SKM-1 treated with dmso at 0.1 percent for 144 hours (cell line): ENCODE measurements at regions not wholly inside any gene's neighbourhood (a gene's known extent, or its start where the extent isn't known, plus 50 kb on each side); places are given as distances from the start of the nearest gene placed in this dataset.

Experiments
- DNase-seq: peaks from one replicate; lab custom pipeline; 2025; ENCODE audit not compliant: unreplicated experiment; lab: John Stamatoyannopoulos, UW

GRCh38 chr5:173468821-173469251 is 140.6 kb upstream of the STC2 start:
- DNase-seq = no peak

DNA sequence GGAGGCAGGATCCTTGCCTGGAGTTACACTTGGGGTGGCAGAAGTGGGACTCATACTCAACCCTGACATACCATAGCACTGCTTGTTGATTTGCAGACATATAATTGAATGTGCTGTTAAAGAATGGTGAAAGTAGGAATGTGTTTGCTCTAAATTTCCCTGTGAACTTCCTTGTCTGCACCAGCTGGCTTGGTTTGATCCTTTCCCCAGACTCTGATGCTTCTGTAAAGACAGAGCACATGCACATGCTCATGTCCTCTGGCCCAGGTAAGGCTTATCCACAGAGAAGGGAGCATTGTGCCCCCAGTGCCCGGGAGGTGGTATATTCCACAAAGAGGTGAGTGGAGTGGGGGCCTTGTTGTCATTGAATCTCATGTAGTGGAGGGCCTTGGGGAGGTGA is 138.0 kb upstream of the STC2 start:
- DNase-seq = no peak

DNA sequence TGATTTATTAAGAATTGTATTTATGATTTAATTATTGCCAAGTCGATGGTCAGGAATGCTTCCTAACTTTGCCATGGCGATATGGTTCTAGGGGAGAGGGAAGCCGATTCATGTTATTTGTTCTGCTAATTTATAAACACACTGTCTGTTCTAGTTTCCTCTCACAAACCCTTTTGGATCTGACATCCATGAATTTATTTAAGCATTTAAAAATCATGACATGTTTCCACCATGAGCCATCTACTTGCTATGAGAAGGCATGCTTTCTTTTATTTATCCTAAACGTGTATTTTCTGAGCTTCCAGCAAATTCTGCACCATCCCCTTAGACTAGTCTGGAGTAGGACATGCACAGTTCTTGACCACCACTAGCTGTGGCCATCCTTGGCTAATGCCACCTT is 136.6 kb upstream of the STC2 start:
- DNase-seq = no peak

DNA sequence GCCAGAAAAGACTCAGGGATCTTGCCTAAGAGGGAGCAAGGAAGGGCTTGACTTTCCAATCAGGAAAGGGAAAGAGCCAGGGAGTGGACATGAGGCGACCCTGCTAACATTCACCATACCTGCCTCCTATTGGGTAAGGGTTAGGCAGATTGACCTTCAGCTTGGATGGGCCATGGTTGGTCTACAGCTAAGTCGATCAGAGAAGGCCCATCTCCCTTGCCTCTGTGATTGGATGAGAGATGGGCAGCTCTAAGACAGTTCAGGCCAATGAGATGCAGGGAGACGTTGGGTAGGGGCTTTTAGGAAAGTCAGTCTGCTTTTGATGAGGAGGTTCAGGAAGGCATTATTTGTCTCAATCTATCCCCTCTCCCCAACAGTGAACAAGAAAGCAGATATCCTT is 135.0 kb upstream of the STC2 start:
- no peak for DNase-seq

- no peak for DNase-seq
These were observed 130.8 kb upstream of the STC2 start for GRCh38 chr5:173458828-173459609.

DNA sequence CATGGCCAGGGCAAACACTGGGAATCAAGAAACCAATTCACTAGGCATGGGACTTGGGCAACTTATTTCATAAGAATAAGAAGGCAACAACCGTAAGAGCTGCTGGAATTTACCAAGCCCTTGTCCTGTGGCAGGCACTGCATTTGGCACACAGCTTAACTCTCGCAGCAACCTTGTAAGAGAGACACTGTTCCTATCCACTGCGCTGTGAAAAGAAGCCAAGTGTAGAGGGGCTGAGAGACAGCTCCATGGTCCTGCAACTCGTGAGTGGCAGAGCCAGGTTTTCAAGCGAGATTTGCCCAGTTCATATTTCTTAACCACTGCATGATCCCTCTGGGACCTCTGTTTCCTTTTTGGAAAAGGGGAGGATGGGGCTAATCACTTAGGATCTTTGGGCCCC is 129.3 kb upstream of the STC2 start:
- no peak for DNase-seq

DNA sequence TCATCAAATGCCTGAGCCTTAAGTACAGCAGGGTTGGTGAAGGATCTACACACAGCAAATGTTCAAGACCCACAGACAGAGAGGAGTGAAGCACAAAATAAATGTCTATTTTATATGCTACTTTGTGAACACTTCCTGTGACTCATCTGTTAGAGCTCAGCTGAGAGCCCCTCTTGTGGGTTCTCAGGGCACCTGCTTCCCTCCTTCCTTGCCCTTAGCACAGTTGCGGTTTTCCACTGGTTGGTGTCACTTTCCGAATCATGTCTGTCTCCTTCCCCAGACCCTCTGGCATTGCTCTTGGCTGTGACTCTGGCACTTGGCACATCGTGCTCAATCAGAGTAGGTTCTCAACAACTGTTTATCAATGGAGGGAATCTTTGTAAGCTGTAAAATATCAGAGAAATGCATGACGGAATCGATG is 128.5 kb upstream of the STC2 start:
- no peak for DNase-seq

DNA sequence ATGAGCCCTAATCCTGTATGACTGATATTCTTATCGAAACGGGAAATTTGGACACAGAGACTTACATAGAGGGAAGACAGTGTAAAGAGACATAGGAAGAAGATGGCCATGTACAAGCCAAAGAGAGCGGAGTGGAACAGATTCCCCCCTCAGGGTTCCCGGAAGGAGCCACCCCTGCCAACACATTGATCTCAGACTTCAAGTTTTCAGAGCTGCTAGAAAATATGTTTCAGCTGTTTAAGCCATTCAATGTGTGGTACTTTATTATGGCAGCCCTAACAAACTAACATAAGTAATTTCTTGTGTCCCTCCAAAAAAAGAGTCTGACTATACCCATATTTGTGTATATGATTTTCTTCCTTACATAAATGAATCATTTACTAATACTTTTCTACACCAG is 128.0 kb upstream of the STC2 start:
- DNase-seq = no peak

GRCh38 chr5:173455599-173455957 is 127.4 kb upstream of the STC2 start:
- DNase-seq = no peak

- DNase-seq = no peak
These were observed 126.8 kb upstream of the STC2 start for GRCh38 chr5:173454736-173455598.

GRCh38 chr5:173454361-173454735 is 126.1 kb upstream of the STC2 start:
- DNase-seq = no peak

GRCh38 chr5:173453167-173453566 is 125.0 kb upstream of the STC2 start:
- DNase-seq = no peak

- DNase-seq = peak; percentile 75
These were observed 124.1 kb upstream of the STC2 start for GRCh38 chr5:173452119-173452905.

- no peak for DNase-seq
These were observed 123.4 kb upstream of the STC2 start for GRCh38 chr5:173451651-173452050.

DNA sequence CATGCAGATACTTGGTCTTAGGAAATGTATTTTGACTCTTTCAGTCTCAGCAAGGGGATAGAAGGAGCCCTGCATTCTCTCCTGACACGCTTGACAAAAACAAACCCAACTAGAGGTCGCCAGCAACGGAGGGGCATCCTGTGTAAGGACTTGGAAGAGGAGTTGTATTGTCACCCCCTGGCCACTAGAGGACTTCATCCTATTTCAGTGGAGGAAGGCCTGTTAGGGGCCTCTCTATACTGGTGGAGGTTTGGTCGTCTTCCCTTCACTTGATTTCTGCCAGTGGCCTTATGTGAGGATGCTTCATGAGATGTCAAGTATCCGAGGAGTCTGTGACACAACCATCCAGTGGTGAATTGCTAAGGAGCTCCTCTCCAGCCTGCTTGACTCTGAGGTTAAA is 122.8 kb upstream of the STC2 start:
- no peak for DNase-seq

GRCh38 chr5:173450188-173450587 is 122.0 kb upstream of the STC2 start:
- no peak for DNase-seq

DNA sequence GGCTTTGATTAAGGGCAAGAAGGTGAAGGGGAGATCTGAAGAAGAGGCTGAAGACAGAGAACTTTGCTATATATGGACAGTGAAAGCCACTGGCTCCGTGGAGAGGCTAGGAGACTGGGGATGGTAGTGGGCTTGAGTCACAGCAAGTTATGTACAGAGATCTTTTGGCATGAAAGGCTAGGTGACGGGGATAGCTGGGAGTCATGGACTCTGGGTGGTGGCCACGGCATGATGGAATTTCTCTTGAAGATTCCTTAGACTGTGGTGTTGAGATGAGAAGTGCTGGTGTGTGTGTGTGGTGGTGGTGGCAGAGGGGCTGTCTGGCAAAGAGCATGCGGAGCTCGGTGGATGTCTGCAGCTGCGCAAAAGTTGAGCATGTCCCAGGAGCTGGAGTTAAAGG is 120.6 kb upstream of the STC2 start:
- no peak for DNase-seq

GRCh38 chr5:173443971-173444370 is 115.8 kb upstream of the STC2 start:
- DNase-seq = no peak

GRCh38 chr5:173441053-173441628 is 112.9 kb upstream of the STC2 start:
- DNase-seq = no peak

GRCh38 chr5:173438951-173439350 is 110.7 kb upstream of the STC2 start:
- no peak for DNase-seq

GRCh38 chr5:173435447-173435846 is 107.2 kb upstream of the STC2 start:
- DNase-seq = no peak
